B cell (primary cell): ENCODE measurements at regions not wholly inside any gene's neighbourhood (a gene's known extent, or its start where the extent isn't known, plus 50 kb on each side); places are given as distances from the start of the nearest gene placed in this dataset.

Experiments used
- ATAC-seq: fragments of 200-7000 bp; cut with Tn5 transposase; one replicate; pipeline ENCODE4 v1.10.0; 2021; ENCODE audit warnings: low read depth, mild to moderate bottlenecking, moderate number of reproducible peaks, moderate library complexity
- CTCF ChIA-PET: fragments of 350-600 bp; sonication (Branson Sonifier 250); formaldehyde crosslinking; loops from one replicate; lab custom pipeline; 2021; ENCODE audit warnings: antibody characterized with exemption, inconsistent platforms; lab: Charles Lee
- POLR2A ChIA-PET: fragments of 350-600 bp; sonication (Branson Sonifier 250); formaldehyde crosslinking; loops from one replicate; lab custom pipeline; 2021; ENCODE audit warnings: antibody characterized with exemption; lab: Charles Lee
- DNase-seq: peaks from one replicate; pipeline ENCODE4 v3.0.0; 2013
- H2AFZ ChIP-seq: 2 replicates; pipeline ENCODE4 v1.6.1; 2012; ENCODE audit warnings: mild to moderate bottlenecking, low read depth, low read length; ENCODE audit not compliant: insufficient read depth, poor library complexity, severe bottlenecking
- H3K27ac ChIP-seq, 2 donors: 1 replicate in 1 of 2; 2 replicates in 1 of 2; pipeline ENCODE4 v1.5.1; 2012 to 2013; ENCODE audit warnings: low read length in 2 of 2, mild to moderate bottlenecking in 2 of 2, moderate library complexity in 1 of 2
- H3K27me3 ChIP-seq, 4 experiments: fragments of 200-600 bp in 1 of 4; sonication (generic) in 1 of 4; replicated peaks in 1 of 4; 1 replicate in 2 of 4; 2 replicates in 2 of 4; pipeline versions ENCODE4 v1.6.1 to v1.7.0; 2013 to 2016; ENCODE audit warnings: low read length in 3 of 4, mild to moderate bottlenecking in 2 of 4, mixed read lengths in 1 of 4, moderate library complexity in 1 of 4; ENCODE audit not compliant: insufficient read depth in 4 of 4, control insufficient read depth in 3 of 4; ENCODE audit errors: control extremely low read depth in 1 of 4
- H3K36me3 ChIP-seq, 2 experiments: replicated peaks in 1 of 2; 1 replicate in 1 of 2; 2 replicates in 1 of 2; pipeline versions ENCODE4 v1.6.1 to v1.7.1; 2013; ENCODE audit warnings: low read length in 1 of 2; ENCODE audit not compliant: insufficient read depth in 2 of 2, control insufficient read depth in 1 of 2; ENCODE audit errors: control extremely low read depth in 1 of 2, extremely low read depth in 1 of 2
- H3K4me1 ChIP-seq, 2 donors: fragments of 200-600 bp in 1 of 2; sonication (generic) in 1 of 2; 1 replicate in 1 of 2; 2 replicates in 1 of 2; pipeline versions ENCODE4 v1.5.1 to v1.6.1; 2013 to 2017; ENCODE audit warnings: low read length in 2 of 2; ENCODE audit not compliant: control insufficient read depth in 2 of 2, insufficient read depth in 2 of 2
- H3K4me2 ChIP-seq: replicated peaks from 2 replicates; pipeline ENCODE3; 2012; ENCODE audit warnings: mild to moderate bottlenecking, low read depth, low read length; ENCODE audit not compliant: poor library complexity, severe bottlenecking
- H3K4me3 ChIP-seq, 5 experiments: fragments of 200-600 bp in 1 of 5; sonication (generic) in 1 of 5; 1 replicate in 3 of 5; 2 replicates in 2 of 5; pipeline versions ENCODE4 v1.5.1 to v1.7.0; 2011 to 2016; ENCODE audit warnings: low read length in 4 of 5, mild to moderate bottlenecking in 4 of 5, low read depth in 2 of 5, control low read depth in 1 of 5, moderate library complexity in 1 of 5; ENCODE audit not compliant: insufficient read depth in 1 of 5; ENCODE audit errors: control extremely low read depth in 1 of 5, extremely low read depth in 1 of 5
- H3K79me2 ChIP-seq: fragments of 200-600 bp; sonication (generic); one replicate; pipeline ENCODE4 v1.6.0; 2016; ENCODE audit warnings: low read length; ENCODE audit not compliant: control insufficient read depth, insufficient read depth
- H3K9ac ChIP-seq: fragments of 200-600 bp; sonication (generic); 2 replicates; pipeline ENCODE4 v1.6.1; 2017; ENCODE audit warnings: mild to moderate bottlenecking, low read length, moderate library complexity
- H3K9me3 ChIP-seq, 3 donors: one replicate each; pipeline versions ENCODE4 v1.6.1 to v1.7.1; 2013; ENCODE audit warnings: low read length in 2 of 3; ENCODE audit not compliant: control insufficient read depth in 2 of 3, insufficient read depth in 1 of 3; ENCODE audit errors: control extremely low read depth in 1 of 3
- H4K20me1 ChIP-seq: 2 replicates; pipeline ENCODE4 v1.6.0; 2012; ENCODE audit warnings: mild to moderate bottlenecking, low read length; ENCODE audit not compliant: insufficient read depth, control insufficient read depth, poor library complexity, severe bottlenecking
- H3K27ac Mint-ChIP-seq: one replicate; pipeline ENCODE4 v1.8.0; 2021; ENCODE audit warnings: mixed read lengths
- H3K27me3 Mint-ChIP-seq: one replicate; pipeline ENCODE4 v1.8.0; 2021; ENCODE audit warnings: mixed read lengths
- H3K4me1 Mint-ChIP-seq: one replicate; pipeline ENCODE4 v1.8.0; 2021; ENCODE audit warnings: mixed read lengths
- H3K4me3 Mint-ChIP-seq: one replicate; pipeline ENCODE4 v1.8.0; 2021; ENCODE audit warnings: mixed read lengths
- H3K9me3 Mint-ChIP-seq: one replicate; pipeline ENCODE4 v1.8.0; 2022; ENCODE audit warnings: mixed read lengths; ENCODE audit not compliant: insufficient read depth
- EZH2 ChIP-seq: IDR thresholded peaks from 2 replicates; pipeline ENCODE4 v1.6.1; 2012; ENCODE audit warnings: borderline replicate concordance, low read depth, mild to moderate bottlenecking, moderate library complexity, low read length; ENCODE audit not compliant: insufficient read depth, poor library complexity, severe bottlenecking
- WGBS: methylation state at CpG from one replicate; pipeline ENCODE4 v1.1.5; 2013; ENCODE audit warnings: missing lambda C conversion rate; ENCODE audit not compliant: insufficient coverage; 5-methylcytosine and 5-hydroxymethylcytosine counted together
- intact Hi-C: fragments of 100-400 bp; cut with micrococcal nuclease; formaldehyde crosslinking; loops from one replicate; pipeline ENCODE4 v1.10.0; 2022
- TF ChIP-seq, protein P1 (sequence below): fragments of 200-600 bp; IDR thresholded peaks from one replicate; pipeline ENCODE4 v1.8.0; 2022; ENCODE audit warnings: antibody characterized with exemption, mild to moderate bottlenecking

DNA sequence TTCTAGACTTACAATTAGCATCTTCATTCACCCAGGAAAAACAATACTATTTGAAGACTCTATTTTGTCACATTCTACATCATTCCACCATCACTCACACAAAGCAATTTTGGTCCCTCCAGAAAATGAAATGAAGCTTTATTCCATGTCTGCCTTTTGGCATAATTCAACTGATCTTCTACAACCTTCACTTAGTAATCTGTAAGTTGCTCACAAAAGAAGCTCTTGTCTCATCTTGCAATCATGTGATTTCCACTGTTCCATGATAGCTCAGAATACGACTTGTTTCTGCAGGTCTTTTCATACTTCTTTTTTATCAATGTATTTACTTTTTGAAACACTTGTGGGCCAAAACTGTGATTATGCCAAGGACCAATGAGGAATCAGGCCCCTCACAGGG is 261.9 kb upstream of the NR4A3 start:
- WGBS: no CpG with 5 or more reads among the region's 1 CpG
- intact Hi-C loops: no loop called here

DNA sequence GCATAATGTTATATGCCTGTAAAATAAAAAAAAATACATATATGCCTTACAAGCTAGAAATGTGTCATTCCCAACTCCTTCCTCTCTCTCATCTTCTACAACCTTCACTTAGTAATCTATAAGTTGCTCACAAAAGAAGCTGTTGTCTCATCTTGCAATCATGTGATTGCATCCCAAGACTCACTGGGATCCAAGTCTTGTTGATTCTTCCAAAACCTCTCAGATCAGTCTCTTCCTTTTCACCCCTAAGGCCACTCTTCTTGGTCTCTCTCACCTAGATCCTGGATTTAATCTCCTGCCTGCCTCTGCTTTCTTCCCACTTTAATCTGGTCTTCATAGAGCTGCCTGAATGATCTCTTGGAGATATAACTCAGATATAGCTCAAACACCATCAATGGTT is 261.1 kb upstream of the NR4A3 start:
- no peaks in the 10 kb centered on the region for H4K20me1 ChIP-seq
- DNase-seq: no peak
- no peaks in the 10 kb centered on the region for H3K36me3 ChIP-seq
- peaks cover 0 to 12% (median 8%) of the 10 kb centered on the region in 3 donors for H3K9me3 ChIP-seq
- no peak overlapping the region for H3K4me2 ChIP-seq
- peaks cover 9% of the 10 kb centered on the region for H3K27me3 Mint-ChIP-seq
- H3K27me3 ChIP-seq: peaks cover 0 to 6% (median 0%) of the 10 kb centered on the region in 4 experiments
- peaks cover 6% of the 10 kb centered on the region for H3K9me3 Mint-ChIP-seq
- TF ChIP-seq EZH2: no peak
- TF ChIP-seq, protein P1, sequence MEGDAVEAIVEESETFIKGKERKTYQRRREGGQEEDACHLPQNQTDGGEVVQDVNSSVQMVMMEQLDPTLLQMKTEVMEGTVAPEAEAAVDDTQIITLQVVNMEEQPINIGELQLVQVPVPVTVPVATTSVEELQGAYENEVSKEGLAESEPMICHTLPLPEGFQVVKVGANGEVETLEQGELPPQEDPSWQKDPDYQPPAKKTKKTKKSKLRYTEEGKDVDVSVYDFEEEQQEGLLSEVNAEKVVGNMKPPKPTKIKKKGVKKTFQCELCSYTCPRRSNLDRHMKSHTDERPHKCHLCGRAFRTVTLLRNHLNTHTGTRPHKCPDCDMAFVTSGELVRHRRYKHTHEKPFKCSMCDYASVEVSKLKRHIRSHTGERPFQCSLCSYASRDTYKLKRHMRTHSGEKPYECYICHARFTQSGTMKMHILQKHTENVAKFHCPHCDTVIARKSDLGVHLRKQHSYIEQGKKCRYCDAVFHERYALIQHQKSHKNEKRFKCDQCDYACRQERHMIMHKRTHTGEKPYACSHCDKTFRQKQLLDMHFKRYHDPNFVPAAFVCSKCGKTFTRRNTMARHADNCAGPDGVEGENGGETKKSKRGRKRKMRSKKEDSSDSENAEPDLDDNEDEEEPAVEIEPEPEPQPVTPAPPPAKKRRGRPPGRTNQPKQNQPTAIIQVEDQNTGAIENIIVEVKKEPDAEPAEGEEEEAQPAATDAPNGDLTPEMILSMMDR: no peak
- no peaks in the 10 kb centered on the region for H3K4me1 ChIP-seq
- ATAC-seq: no peak
- H3K4me1 Mint-ChIP-seq: no peaks in the 10 kb centered on the region
- no peak overlapping the region for H3K4me3 ChIP-seq
- intact Hi-C loops: no loop called here
- no peaks in the 10 kb centered on the region for H3K79me2 ChIP-seq
- H3K4me3 Mint-ChIP-seq: no peak overlapping the region
- H2AFZ ChIP-seq: no peak overlapping the region
- no peak overlapping the region for H3K27ac ChIP-seq
- H3K9ac ChIP-seq: no peak overlapping the region
- CTCF ChIA-PET: interaction anchor here (1.1 kb wide), 1 partner anchor 8 kb away, joined by 3 read pairs; no protein-coding TSS in a partner anchor
- POLR2A ChIA-PET: no interaction called here
- no peak overlapping the region for H3K27ac Mint-ChIP-seq

More for the DNA sequence above, 261.9 kb upstream of the NR4A3 start:
- peaks cover 9% of the 10 kb centered on the region for H3K27me3 Mint-ChIP-seq
- H3K36me3 ChIP-seq: no peaks in the 10 kb centered on the region
- ATAC-seq (no peak), DNase-seq (no peak)
- CTCF ChIA-PET: no interaction called here
- peaks cover 0 to 12% (median 8%) of the 10 kb centered on the region in 3 donors for H3K9me3 ChIP-seq
- H3K4me3 Mint-ChIP-seq: no peak overlapping the region
- POLR2A ChIA-PET: interaction anchor here (0.7 kb wide), 1 partner anchor 16 kb away, joined by 3 read pairs; no protein-coding TSS in a partner anchor
- no peak overlapping the region for H3K27ac Mint-ChIP-seq
- TF ChIP-seq EZH2: no peak
- TF ChIP-seq, protein P1: no peak
- H2AFZ ChIP-seq: no peak overlapping the region
- H4K20me1 ChIP-seq: no peaks in the 10 kb centered on the region
- H3K4me3 ChIP-seq: no peak overlapping the region
- no peaks in the 10 kb centered on the region for H3K79me2 ChIP-seq
- H3K9me3 Mint-ChIP-seq: peaks cover 6% of the 10 kb centered on the region
- H3K4me1 ChIP-seq: no peaks in the 10 kb centered on the region
- H3K27ac ChIP-seq: no peak overlapping the region
- no peaks in the 10 kb centered on the region for H3K4me1 Mint-ChIP-seq
- H3K4me2 ChIP-seq: no peak overlapping the region
- H3K9ac ChIP-seq: no peak overlapping the region
- H3K27me3 ChIP-seq: peaks cover 0 to 6% (median 0%) of the 10 kb centered on the region in 4 experiments
